ENCODE measurements at regions not wholly inside any gene's neighbourhood (a gene's known extent, or its start where the extent isn't known, plus 50 kb on each side); places are given as distances from the start of the nearest gene placed in this dataset.

DNA sequence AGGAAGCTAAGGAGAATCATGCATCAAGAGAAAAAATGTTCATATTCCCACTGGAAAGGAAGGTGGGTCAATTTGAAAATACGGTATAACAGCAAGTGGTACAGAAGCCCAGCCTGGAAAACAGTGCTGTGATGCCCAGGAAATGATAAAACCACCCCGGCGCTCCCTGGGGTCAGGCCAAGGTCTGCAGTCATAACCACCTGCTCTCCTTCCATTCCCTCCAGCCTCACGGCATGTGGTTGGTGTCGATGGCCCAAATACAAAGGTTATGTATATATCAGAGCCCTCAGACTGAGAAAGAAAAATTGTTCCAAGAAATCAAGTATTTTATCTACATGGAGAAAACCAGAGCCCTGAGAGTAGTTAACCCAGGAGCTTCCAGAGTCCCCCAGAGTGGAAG, 208.1 kb upstream of the CDYL start:
- TF ChIP-seq TAF1 (IDR thresholded peaks at IDR 0.05; ENCODE audit: low read depth) (no peak), EP300 (IDR thresholded peaks at IDR 0.05; ENCODE audit: borderline replicate concordance) (no peak), FOXM1 (IDR thresholded peaks at IDR 0.05; ENCODE audit: borderline replicate concordance, low read depth) (no peak)
- TF ChIP-seq, protein P1, sequence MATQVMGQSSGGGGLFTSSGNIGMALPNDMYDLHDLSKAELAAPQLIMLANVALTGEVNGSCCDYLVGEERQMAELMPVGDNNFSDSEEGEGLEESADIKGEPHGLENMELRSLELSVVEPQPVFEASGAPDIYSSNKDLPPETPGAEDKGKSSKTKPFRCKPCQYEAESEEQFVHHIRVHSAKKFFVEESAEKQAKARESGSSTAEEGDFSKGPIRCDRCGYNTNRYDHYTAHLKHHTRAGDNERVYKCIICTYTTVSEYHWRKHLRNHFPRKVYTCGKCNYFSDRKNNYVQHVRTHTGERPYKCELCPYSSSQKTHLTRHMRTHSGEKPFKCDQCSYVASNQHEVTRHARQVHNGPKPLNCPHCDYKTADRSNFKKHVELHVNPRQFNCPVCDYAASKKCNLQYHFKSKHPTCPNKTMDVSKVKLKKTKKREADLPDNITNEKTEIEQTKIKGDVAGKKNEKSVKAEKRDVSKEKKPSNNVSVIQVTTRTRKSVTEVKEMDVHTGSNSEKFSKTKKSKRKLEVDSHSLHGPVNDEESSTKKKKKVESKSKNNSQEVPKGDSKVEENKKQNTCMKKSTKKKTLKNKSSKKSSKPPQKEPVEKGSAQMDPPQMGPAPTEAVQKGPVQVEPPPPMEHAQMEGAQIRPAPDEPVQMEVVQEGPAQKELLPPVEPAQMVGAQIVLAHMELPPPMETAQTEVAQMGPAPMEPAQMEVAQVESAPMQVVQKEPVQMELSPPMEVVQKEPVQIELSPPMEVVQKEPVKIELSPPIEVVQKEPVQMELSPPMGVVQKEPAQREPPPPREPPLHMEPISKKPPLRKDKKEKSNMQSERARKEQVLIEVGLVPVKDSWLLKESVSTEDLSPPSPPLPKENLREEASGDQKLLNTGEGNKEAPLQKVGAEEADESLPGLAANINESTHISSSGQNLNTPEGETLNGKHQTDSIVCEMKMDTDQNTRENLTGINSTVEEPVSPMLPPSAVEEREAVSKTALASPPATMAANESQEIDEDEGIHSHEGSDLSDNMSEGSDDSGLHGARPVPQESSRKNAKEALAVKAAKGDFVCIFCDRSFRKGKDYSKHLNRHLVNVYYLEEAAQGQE (IDR thresholded peaks at IDR 0.05; ENCODE audit: low read depth): no peak
